Esophagus squamous epithelium (tissue), 4 donors: ENCODE measurements at regions not wholly inside any gene's neighbourhood (a gene's known extent, or its start where the extent isn't known, plus 50 kb on each side); places are given as distances from the start of the nearest gene placed in this dataset.

Experiments
- CTCF ChIP-seq, 6 experiments: fragments of 450-650 bp in 4 of 6; fragments of 200-600 bp in 2 of 6; sonication (generic) in 2 of 6; IDR thresholded peaks; one replicate each; pipeline ENCODE4 v1.5.1; 2016 to 2019; ENCODE audit warnings: antibody characterized with exemption in 6 of 6, mild to moderate bottlenecking in 4 of 6, moderate library complexity in 4 of 6
- POLR2A ChIP-seq, 4 donors: fragments of 450-650 bp; IDR thresholded peaks; one replicate each; pipeline ENCODE4 v1.6.1; 2017; ENCODE audit warnings: antibody characterized with exemption in 4 of 4, mild to moderate bottlenecking in 4 of 4, moderate library complexity in 3 of 4

GRCh38 chr1:98267423-98267822, 346.6 kb upstream of the DPYD start:
- TF ChIP-seq CTCF (IDR thresholded peaks at IDR 0.05) = no peak
- TF ChIP-seq POLR2A (IDR thresholded peaks at IDR 0.05) = no peak
